Liver (tissue), 8 donors: ENCODE measurements at regions not wholly inside any gene's neighbourhood (a gene's known extent, or its start where the extent isn't known, plus 50 kb on each side); places are given as distances from the start of the nearest gene placed in this dataset.

Experiments used
- DNase-seq: peaks from one replicate; pipeline ENCODE4 v3.0.0-alpha.2; 2017; ENCODE audit warnings: low spot score
- H3K27ac ChIP-seq, 2 donors: one replicate each; pipeline ENCODE4 v1.7.0; 2013; ENCODE audit warnings: inconsistent platforms in 2 of 2, low read length in 2 of 2, control low read depth in 1 of 2, low read depth in 1 of 2, mild to moderate bottlenecking in 1 of 2
- H3K27me3 ChIP-seq, 4 donors: one replicate each; pipeline versions ENCODE4 v1.6.1 to v1.7.0; 2013; ENCODE audit warnings: low read length in 3 of 4, inconsistent platforms in 1 of 4, mild to moderate bottlenecking in 1 of 4, moderate library complexity in 1 of 4; ENCODE audit not compliant: control insufficient read depth in 4 of 4, insufficient read depth in 4 of 4
- H3K36me3 ChIP-seq, 4 donors: one replicate each; pipeline versions ENCODE4 v1.6.1 to v1.7.0; 2013; ENCODE audit warnings: low read length in 3 of 4, mild to moderate bottlenecking in 3 of 4, low read depth in 1 of 4, moderate library complexity in 1 of 4; ENCODE audit not compliant: control insufficient read depth in 4 of 4, insufficient read depth in 3 of 4
- H3K4me1 ChIP-seq, 4 donors: one replicate each; pipeline versions ENCODE4 v1.6.1 to v1.7.0; 2013; ENCODE audit warnings: low read length in 3 of 4, mild to moderate bottlenecking in 3 of 4, moderate library complexity in 1 of 4; ENCODE audit not compliant: control insufficient read depth in 4 of 4, insufficient read depth in 4 of 4
- H3K4me3 ChIP-seq, 3 donors: one replicate each; pipeline versions ENCODE4 v1.6.1 to v1.7.0; 2013; ENCODE audit warnings: low read length in 3 of 3, control low read depth in 1 of 3, low read depth in 1 of 3, mild to moderate bottlenecking in 1 of 3
- H3K9ac ChIP-seq, 2 donors: one replicate each; pipeline ENCODE4 v1.7.0; 2013; ENCODE audit warnings: low read length in 2 of 2, mild to moderate bottlenecking in 2 of 2, moderate library complexity in 2 of 2, control low read depth in 1 of 2, low read depth in 1 of 2
- H3K9me3 ChIP-seq, 4 donors: one replicate each; pipeline versions ENCODE4 v1.6.1 to v1.7.0; 2013; ENCODE audit warnings: low read length in 3 of 4; ENCODE audit not compliant: control insufficient read depth in 4 of 4
- EGR1 ChIP-seq, 2 donors: IDR thresholded peaks; 2 replicates each; pipeline ENCODE4 v1.6.1; 2016 to 2018; ENCODE audit warnings: antibody characterized with exemption in 2 of 2, low read depth in 2 of 2
- FOXA1 ChIP-seq: IDR thresholded peaks from 2 replicates; pipeline ENCODE4 v1.6.1; 2016; ENCODE audit warnings: antibody characterized with exemption
- FOXA2 ChIP-seq: IDR thresholded peaks from 2 replicates; pipeline ENCODE4 v1.6.1; 2016; ENCODE audit warnings: antibody characterized with exemption
- GABPA ChIP-seq, 2 donors: IDR thresholded peaks in 1 of 2; conservative IDR thresholded peaks in 1 of 2; 2 replicates each; pipeline ENCODE4 v1.6.1; 2016; ENCODE audit warnings: antibody characterized with exemption in 2 of 2, mild to moderate bottlenecking in 1 of 2, moderate library complexity in 1 of 2
- HNF4A ChIP-seq, 2 donors: conservative IDR thresholded peaks; 2 replicates each; pipeline ENCODE4 v1.6.1; 2016; ENCODE audit warnings: antibody characterized with exemption in 2 of 2, mild to moderate bottlenecking in 2 of 2
- HNF4G ChIP-seq: IDR thresholded peaks from 2 replicates; pipeline ENCODE4 v1.6.1; 2016; ENCODE audit warnings: antibody characterized with exemption
- JUND ChIP-seq, 2 donors: IDR thresholded peaks; 2 replicates each; pipeline ENCODE4 v1.6.1; 2016; ENCODE audit warnings: antibody characterized with exemption in 2 of 2
- NR2F2 ChIP-seq: IDR thresholded peaks from 2 replicates; pipeline ENCODE4 v1.6.1; 2016; ENCODE audit warnings: antibody characterized with exemption
- RAD21 ChIP-seq, 2 donors: IDR thresholded peaks; 2 replicates each; pipeline ENCODE4 v1.6.1; 2016; ENCODE audit warnings: antibody characterized with exemption in 2 of 2, mild to moderate bottlenecking in 2 of 2
- RXRA ChIP-seq, 2 donors: IDR thresholded peaks; 2 replicates each; pipeline ENCODE4 v1.6.1; 2017 to 2018; ENCODE audit warnings: antibody characterized with exemption in 2 of 2, mild to moderate bottlenecking in 1 of 2
- SP1 ChIP-seq: IDR thresholded peaks from 2 replicates; pipeline ENCODE4 v1.6.1; 2018; ENCODE audit warnings: antibody characterized with exemption, mild to moderate bottlenecking
- TAF1 ChIP-seq: conservative IDR thresholded peaks from 2 replicates; pipeline ENCODE4 v1.6.1; 2016; ENCODE audit warnings: antibody characterized with exemption, mild to moderate bottlenecking
- WGBS: extraction: QIAGEN DNeasy Blood & Tissue Kit; methylation state at CpG from one replicate; pipeline ENCODE4 v1.1.7; 2013; 5-methylcytosine and 5-hydroxymethylcytosine counted together
- TF ChIP-seq, protein P1 (sequence below): IDR thresholded peaks from 2 replicates; pipeline ENCODE4 v1.6.1; 2016; ENCODE audit warnings: antibody characterized with exemption
- TF ChIP-seq, protein P2 (sequence below): IDR thresholded peaks from 2 replicates; pipeline ENCODE4 v1.6.1; 2016; ENCODE audit warnings: antibody characterized with exemption, mild to moderate bottlenecking
- TF ChIP-seq, protein P3 (sequence below): fragments of 150-350 bp; IDR thresholded peaks from 2 replicates; pipeline ENCODE4 v1.5.1; 2017; ENCODE audit warnings: improper control_type of control experiment, low read depth, low read length; ENCODE audit not compliant: missing input control
- TF ChIP-seq, protein P4 (sequence below): IDR thresholded peaks from 2 replicates; pipeline ENCODE4 v1.6.1; 2016; ENCODE audit warnings: antibody characterized with exemption
- donor health status: healthy.
- donor health status: healthy.
- donor health status: healthy.
- donor health status: healthy.
- donor health status: healthy.

DNA sequence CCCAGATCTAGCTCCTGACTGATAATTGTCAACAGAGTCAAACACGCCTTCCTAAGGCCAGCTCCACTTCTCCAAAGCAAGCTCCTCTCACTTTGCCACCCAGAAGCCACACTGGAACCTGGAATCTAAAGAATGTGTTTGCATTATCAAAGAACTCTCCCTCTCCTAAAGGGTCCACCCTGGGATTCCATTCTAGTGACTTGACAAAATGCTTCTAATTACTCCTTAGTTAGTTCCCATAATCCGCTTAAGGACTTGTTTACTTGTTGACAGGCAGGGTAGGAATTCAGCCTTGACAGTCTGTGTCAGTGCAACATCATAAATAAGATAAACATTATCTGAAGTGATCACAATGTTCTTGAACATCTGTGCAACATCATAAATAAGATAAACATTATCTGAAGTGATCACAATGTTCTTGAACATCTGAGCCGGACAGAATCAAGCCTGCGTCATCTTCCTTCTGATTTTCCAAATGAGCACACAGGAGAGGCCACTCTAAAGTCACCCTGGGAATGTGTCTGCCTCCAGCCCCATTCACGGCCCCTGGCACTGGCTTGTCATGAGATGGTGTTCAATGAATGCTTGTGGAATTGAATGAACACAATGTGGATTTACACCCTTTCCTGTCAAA, 512.1 kb downstream of the IRS2 start (continued):
- TF ChIP-seq, protein P1, sequence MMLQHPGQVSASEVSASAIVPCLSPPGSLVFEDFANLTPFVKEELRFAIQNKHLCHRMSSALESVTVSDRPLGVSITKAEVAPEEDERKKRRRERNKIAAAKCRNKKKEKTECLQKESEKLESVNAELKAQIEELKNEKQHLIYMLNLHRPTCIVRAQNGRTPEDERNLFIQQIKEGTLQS: no peak
- TF ChIP-seq SP1: no peak

DNA sequence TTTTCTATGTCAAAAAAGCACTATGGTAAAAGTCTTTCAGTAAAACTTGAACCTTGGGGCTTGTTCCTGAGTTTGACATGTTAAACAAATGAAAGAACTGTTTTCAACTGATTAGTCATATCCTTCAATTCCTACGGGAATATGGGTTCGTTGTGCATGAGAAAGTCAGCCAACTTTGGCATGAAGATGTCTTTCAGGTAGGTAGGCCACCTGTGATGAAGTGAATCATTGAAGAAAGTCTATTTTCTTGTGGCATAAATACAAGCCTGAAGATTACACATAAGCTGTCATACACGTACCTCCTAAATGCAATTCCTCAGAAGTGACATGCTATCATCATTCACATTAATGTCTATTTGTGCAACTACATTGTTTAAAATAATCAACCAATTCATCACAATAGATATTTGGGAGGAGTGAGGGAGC, 513.0 kb downstream of the IRS2 start:
- 76% methylated on average over 3 of the region's 3 CpGs for WGBS
- H3K9me3 ChIP-seq: no peaks in the 10 kb centered on the region
- no peak for DNase-seq
- H3K36me3 ChIP-seq: no peaks in the 10 kb centered on the region
- TF ChIP-seq FOXA1 (no peak), RAD21 (IDR thresholded peaks at IDR 0.05) (no peak), NR2F2 (no peak), EGR1 (IDR thresholded peaks at IDR 0.05; ENCODE audit: low read depth in 2 of 2) (no peak), GABPA (IDR thresholded peaks at IDR 0.05 in 1 of 2, conservative IDR thresholded peaks at IDR 0.05 in 1 of 2) (no peak), JUND (IDR thresholded peaks at IDR 0.05) (no peak), RXRA (IDR thresholded peaks at IDR 0.05) (no peak), HNF4A (conservative IDR thresholded peaks at IDR 0.05) (no peak), FOXA2 (no peak), TAF1 (no peak), HNF4G (no peak)
- TF ChIP-seq, protein P2, sequence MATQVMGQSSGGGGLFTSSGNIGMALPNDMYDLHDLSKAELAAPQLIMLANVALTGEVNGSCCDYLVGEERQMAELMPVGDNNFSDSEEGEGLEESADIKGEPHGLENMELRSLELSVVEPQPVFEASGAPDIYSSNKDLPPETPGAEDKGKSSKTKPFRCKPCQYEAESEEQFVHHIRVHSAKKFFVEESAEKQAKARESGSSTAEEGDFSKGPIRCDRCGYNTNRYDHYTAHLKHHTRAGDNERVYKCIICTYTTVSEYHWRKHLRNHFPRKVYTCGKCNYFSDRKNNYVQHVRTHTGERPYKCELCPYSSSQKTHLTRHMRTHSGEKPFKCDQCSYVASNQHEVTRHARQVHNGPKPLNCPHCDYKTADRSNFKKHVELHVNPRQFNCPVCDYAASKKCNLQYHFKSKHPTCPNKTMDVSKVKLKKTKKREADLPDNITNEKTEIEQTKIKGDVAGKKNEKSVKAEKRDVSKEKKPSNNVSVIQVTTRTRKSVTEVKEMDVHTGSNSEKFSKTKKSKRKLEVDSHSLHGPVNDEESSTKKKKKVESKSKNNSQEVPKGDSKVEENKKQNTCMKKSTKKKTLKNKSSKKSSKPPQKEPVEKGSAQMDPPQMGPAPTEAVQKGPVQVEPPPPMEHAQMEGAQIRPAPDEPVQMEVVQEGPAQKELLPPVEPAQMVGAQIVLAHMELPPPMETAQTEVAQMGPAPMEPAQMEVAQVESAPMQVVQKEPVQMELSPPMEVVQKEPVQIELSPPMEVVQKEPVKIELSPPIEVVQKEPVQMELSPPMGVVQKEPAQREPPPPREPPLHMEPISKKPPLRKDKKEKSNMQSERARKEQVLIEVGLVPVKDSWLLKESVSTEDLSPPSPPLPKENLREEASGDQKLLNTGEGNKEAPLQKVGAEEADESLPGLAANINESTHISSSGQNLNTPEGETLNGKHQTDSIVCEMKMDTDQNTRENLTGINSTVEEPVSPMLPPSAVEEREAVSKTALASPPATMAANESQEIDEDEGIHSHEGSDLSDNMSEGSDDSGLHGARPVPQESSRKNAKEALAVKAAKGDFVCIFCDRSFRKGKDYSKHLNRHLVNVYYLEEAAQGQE: no peak
- TF ChIP-seq, protein P3, sequence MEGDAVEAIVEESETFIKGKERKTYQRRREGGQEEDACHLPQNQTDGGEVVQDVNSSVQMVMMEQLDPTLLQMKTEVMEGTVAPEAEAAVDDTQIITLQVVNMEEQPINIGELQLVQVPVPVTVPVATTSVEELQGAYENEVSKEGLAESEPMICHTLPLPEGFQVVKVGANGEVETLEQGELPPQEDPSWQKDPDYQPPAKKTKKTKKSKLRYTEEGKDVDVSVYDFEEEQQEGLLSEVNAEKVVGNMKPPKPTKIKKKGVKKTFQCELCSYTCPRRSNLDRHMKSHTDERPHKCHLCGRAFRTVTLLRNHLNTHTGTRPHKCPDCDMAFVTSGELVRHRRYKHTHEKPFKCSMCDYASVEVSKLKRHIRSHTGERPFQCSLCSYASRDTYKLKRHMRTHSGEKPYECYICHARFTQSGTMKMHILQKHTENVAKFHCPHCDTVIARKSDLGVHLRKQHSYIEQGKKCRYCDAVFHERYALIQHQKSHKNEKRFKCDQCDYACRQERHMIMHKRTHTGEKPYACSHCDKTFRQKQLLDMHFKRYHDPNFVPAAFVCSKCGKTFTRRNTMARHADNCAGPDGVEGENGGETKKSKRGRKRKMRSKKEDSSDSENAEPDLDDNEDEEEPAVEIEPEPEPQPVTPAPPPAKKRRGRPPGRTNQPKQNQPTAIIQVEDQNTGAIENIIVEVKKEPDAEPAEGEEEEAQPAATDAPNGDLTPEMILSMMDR: no peak
- TF ChIP-seq, protein P4, sequence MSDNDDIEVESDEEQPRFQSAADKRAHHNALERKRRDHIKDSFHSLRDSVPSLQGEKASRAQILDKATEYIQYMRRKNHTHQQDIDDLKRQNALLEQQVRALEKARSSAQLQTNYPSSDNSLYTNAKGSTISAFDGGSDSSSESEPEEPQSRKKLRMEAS: no peak
- TF ChIP-seq, protein P1: no peak
- H3K4me1 ChIP-seq: no peaks in the 10 kb centered on the region
- no peak overlapping the region for H3K27ac ChIP-seq
- H3K9ac ChIP-seq: no peak overlapping the region
- H3K4me3 ChIP-seq: no peak overlapping the region
- H3K27me3 ChIP-seq: no peaks in the 10 kb centered on the region
